ENCODE measurements at regions not wholly inside any gene's neighbourhood (a gene's known extent, or its start where the extent isn't known, plus 50 kb on each side); places are given as distances from the start of the nearest gene placed in this dataset.

- Histone ChIP-seq H3K36me3 (replicated peaks in 1 of 2; ENCODE audit: control insufficient read depth in 1 of 2, insufficient read depth in 2 of 2, low read length in 2 of 2) (no peaks in the 10 kb centered on the region), H3K79me2 (ENCODE audit: insufficient read depth, low read length) (no peaks in the 10 kb centered on the region), H3K4me3 (replicated peaks in 1 of 3; ENCODE audit: low read depth in 2 of 3, low read length in 3 of 3) (no peak overlapping the region), H2AFZ (ENCODE audit: insufficient read depth, low read depth, low read length, poor library complexity, severe bottlenecking) (no peak overlapping the region), H3K4me2 (replicated peaks; ENCODE audit: extremely low read depth, low read length, poor library complexity, severe bottlenecking) (peak overlapping the region; percentile 1), H3K27me3 (ENCODE audit: control insufficient read depth in 2 of 2, insufficient read depth in 2 of 2, low read length in 2 of 2) (no peaks in the 10 kb centered on the region), H3K9ac (ENCODE audit: insufficient read depth, low read length, poor library complexity, severe bottlenecking) (no peak overlapping the region), H4K20me1 (ENCODE audit: insufficient read depth, low read length) (no peaks in the 10 kb centered on the region), H3K9me3 (replicated peaks in 1 of 2; ENCODE audit: control insufficient read depth in 1 of 2, insufficient read depth in 1 of 2, low read length in 2 of 2) (no peaks in the 10 kb centered on the region), H3K27ac (ENCODE audit: low read depth in 1 of 2, low read length in 2 of 2) (no peak overlapping the region), H3K4me1 (ENCODE audit: control insufficient read depth in 1 of 2, insufficient read depth in 2 of 2, low read length in 2 of 2) (peaks cover 13 to 17% of the 10 kb centered on the region in 2 donors)
- Mint-ChIP-seq H3K4me1 (peaks cover 17% of the 10 kb centered on the region), H3K9me3 (peaks cover 0 to 4% (median 0%) of the 10 kb centered on the region in 7 donors), H3K27me3 (ENCODE audit: low read depth in 3 of 3) (peaks cover 0 to 7% (median 2%) of the 10 kb centered on the region in 3 donors), H3K27ac (no peak overlapping the region), H3K36me3 (no peaks in the 10 kb centered on the region), H3K4me3 (no peak overlapping the region)
- peak in 2 of 3 donors; percentile 10 to 27 for DNase-seq
- intact Hi-C loops (cut with micrococcal nuclease), result no loop called here
- WGBS (ENCODE audit: insufficient coverage), result no CpG with 5 or more reads among the region's 5 CpGs
- TF ChIP-seq CTCF (IDR thresholded peaks at IDR 0.05), result no peak
These were observed 105.1 kb upstream of the LIMCH1 start for GRCh38 chr4:41432881-41433280.

- no peaks in the 10 kb centered on the region for H3K27me3 ChIP-seq (ENCODE audit: control insufficient read depth in 2 of 2, insufficient read depth in 2 of 2, low read length in 2 of 2)
- no peaks in the 10 kb centered on the region for H3K9me3 ChIP-seq (replicated peaks in 1 of 2; ENCODE audit: control insufficient read depth in 1 of 2, insufficient read depth in 1 of 2, low read length in 2 of 2)
- H3K36me3 ChIP-seq (replicated peaks in 1 of 2; ENCODE audit: control insufficient read depth in 1 of 2, insufficient read depth in 2 of 2, low read length in 2 of 2), result no peaks in the 10 kb centered on the region
- no peak overlapping the region for H3K9ac ChIP-seq (ENCODE audit: insufficient read depth, low read length, poor library complexity, severe bottlenecking)
- no peaks in the 10 kb centered on the region for H3K79me2 ChIP-seq (ENCODE audit: insufficient read depth, low read length)
- no peak for TF ChIP-seq CTCF (IDR thresholded peaks at IDR 0.05)
- DNase-seq, result no peak
- no peak overlapping the region for H3K27ac ChIP-seq (ENCODE audit: low read depth in 1 of 2, low read length in 2 of 2)
- Mint-ChIP-seq H3K27ac (no peak overlapping the region), H3K4me1 (peaks cover 17% of the 10 kb centered on the region), H3K36me3 (no peaks in the 10 kb centered on the region), H3K9me3 (peaks cover 0 to 4% (median 0%) of the 10 kb centered on the region in 7 donors), H3K4me3 (no peak overlapping the region), H3K27me3 (ENCODE audit: low read depth in 3 of 3) (peaks cover 0 to 7% (median 2%) of the 10 kb centered on the region in 3 donors)
- no peak overlapping the region for H3K4me2 ChIP-seq (replicated peaks; ENCODE audit: extremely low read depth, low read length, poor library complexity, severe bottlenecking)
- intact Hi-C loops (cut with micrococcal nuclease), result no loop called here
- H4K20me1 ChIP-seq (ENCODE audit: insufficient read depth, low read length), result no peaks in the 10 kb centered on the region
- H2AFZ ChIP-seq (ENCODE audit: insufficient read depth, low read depth, low read length, poor library complexity, severe bottlenecking), result no peak overlapping the region
- WGBS (ENCODE audit: insufficient coverage), result 70% methylated on average over 2 of the region's 3 CpGs
- H3K4me3 ChIP-seq (replicated peaks in 1 of 3; ENCODE audit: low read depth in 2 of 3, low read length in 3 of 3), result no peak overlapping the region
- H3K4me1 ChIP-seq (ENCODE audit: control insufficient read depth in 1 of 2, insufficient read depth in 2 of 2, low read length in 2 of 2), result peaks cover 13 to 17% of the 10 kb centered on the region in 2 donors
These were observed 104.6 kb upstream of the LIMCH1 start for GRCh38 chr4:41433361-41433760.
